H4 (cell line): ENCODE measurements at regions not wholly inside any gene's neighbourhood (a gene's known extent, or its start where the extent isn't known, plus 50 kb on each side); places are given as distances from the start of the nearest gene placed in this dataset.
"Not testable (repeated sequence)": the region's sequence is repeated elsewhere in the genome, so short reads cannot be mapped to it uniquely, and the experiment has no call there.

Source experiments
- DNase-seq: peaks from one replicate; pipeline ENCODE4 v3.0.0-alpha.2; 2015; ENCODE audit warnings: low spot score

- no peak for DNase-seq
Observed at GRCh38 chr6:2611092-2611491, 139.6 kb downstream of the MYLK4 start.

GRCh38 chr6:2608503-2608902, 142.2 kb downstream of the MYLK4 start:
- DNase-seq, result no peak

- DNase-seq, result no peak
Observed at GRCh38 chr6:2600363-2600762, 150.4 kb downstream of the MYLK4 start.

GRCh38 chr6:2599817-2600216, 150.9 kb downstream of the MYLK4 start:
- no peak for DNase-seq

- DNase-seq, result no peak
Observed at GRCh38 chr6:2598867-2599266, 151.9 kb downstream of the MYLK4 start.

GRCh38 chr6:2597991-2598390, 152.7 kb downstream of the MYLK4 start:
- DNase-seq, result no peak

- not testable (repeated sequence) for DNase-seq
Observed at GRCh38 chr6:2597457-2597856, 153.3 kb downstream of the MYLK4 start.

- no peak for DNase-seq
Observed at GRCh38 chr6:2596222-2596621, 154.5 kb downstream of the MYLK4 start.

- DNase-seq, result no peak
Observed at GRCh38 chr6:2594868-2595267, 155.9 kb downstream of the MYLK4 start.

GRCh38 chr6:2593167-2593566, 157.6 kb downstream of the MYLK4 start:
- no peak for DNase-seq

- DNase-seq, result no peak
Observed at GRCh38 chr6:2589171-2589661, 161.5 kb downstream of the MYLK4 start.

- DNase-seq, result no peak
Observed at GRCh38 chr6:2583459-2583858, 167.3 kb downstream of the MYLK4 start.

- no peak for DNase-seq
Observed at GRCh38 chr6:2582268-2582667, 168.5 kb downstream of the MYLK4 start.

GRCh38 chr6:2581611-2582010, 169.1 kb downstream of the MYLK4 start:
- no peak for DNase-seq

GRCh38 chr6:2581011-2581410, 169.7 kb downstream of the MYLK4 start:
- DNase-seq, result no peak

- DNase-seq, result no peak
Observed at GRCh38 chr6:2579804-2580570, 170.7 kb downstream of the MYLK4 start.

- no peak for DNase-seq
Observed at GRCh38 chr6:2579241-2579761, 171.4 kb downstream of the MYLK4 start.

GRCh38 chr6:2578767-2579166, 172.0 kb downstream of the MYLK4 start:
- DNase-seq, result no peak

- DNase-seq, result no peak
Observed at GRCh38 chr6:2576499-2576898, 174.2 kb downstream of the MYLK4 start.

- DNase-seq, result no peak
Observed at GRCh38 chr6:2575236-2575635, 175.5 kb downstream of the MYLK4 start.

GRCh38 chr6:2569420-2569819, 181.3 kb downstream of the MYLK4 start:
- DNase-seq, result not testable (repeated sequence)

- DNase-seq, result no peak
Observed at GRCh38 chr6:2566048-2566447, 184.7 kb downstream of the MYLK4 start.

- no peak for DNase-seq
Observed at GRCh38 chr6:2565499-2565898, 185.2 kb downstream of the MYLK4 start.

- peak; percentile 76 for DNase-seq
Observed at GRCh38 chr6:2563635-2564034, 187.1 kb downstream of the MYLK4 start.
